ENCODE measurements at regions not wholly inside any gene's neighbourhood (a gene's known extent, or its start where the extent isn't known, plus 50 kb on each side); places are given as distances from the start of the nearest gene placed in this dataset.

DNA sequence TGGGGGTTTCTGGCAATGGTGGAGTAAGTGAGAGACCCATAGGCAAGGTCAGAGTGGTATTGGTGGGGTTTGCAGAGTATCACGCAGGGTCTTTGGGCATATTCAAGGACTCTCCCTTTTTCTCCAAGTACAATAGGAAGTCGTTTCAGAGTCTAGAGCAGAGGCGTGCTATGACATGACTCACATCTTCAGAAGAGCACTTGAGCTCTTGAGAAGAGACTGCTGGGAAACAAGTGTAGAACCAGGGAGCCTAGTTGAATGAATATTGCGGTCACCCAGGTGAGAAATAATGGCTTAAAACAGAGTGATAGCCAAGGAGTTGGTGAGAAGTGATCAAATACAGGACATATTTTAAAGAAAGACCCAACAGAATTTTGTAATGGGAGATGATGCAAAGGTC, 813.4 kb downstream of the TLE1 start:
- TF ChIP-seq TAF1 (IDR thresholded peaks at IDR 0.05; ENCODE audit: borderline replicate concordance, insufficient read depth, low read length) (no peak), POLR2AphosphoS5 (IDR thresholded peaks at IDR 0.05; ENCODE audit: low read depth, low read length) (no peak), SIN3A (IDR thresholded peaks at IDR 0.05; ENCODE audit: borderline replicate concordance, insufficient read depth, low read length) (no peak)
- TF ChIP-seq, protein P1, sequence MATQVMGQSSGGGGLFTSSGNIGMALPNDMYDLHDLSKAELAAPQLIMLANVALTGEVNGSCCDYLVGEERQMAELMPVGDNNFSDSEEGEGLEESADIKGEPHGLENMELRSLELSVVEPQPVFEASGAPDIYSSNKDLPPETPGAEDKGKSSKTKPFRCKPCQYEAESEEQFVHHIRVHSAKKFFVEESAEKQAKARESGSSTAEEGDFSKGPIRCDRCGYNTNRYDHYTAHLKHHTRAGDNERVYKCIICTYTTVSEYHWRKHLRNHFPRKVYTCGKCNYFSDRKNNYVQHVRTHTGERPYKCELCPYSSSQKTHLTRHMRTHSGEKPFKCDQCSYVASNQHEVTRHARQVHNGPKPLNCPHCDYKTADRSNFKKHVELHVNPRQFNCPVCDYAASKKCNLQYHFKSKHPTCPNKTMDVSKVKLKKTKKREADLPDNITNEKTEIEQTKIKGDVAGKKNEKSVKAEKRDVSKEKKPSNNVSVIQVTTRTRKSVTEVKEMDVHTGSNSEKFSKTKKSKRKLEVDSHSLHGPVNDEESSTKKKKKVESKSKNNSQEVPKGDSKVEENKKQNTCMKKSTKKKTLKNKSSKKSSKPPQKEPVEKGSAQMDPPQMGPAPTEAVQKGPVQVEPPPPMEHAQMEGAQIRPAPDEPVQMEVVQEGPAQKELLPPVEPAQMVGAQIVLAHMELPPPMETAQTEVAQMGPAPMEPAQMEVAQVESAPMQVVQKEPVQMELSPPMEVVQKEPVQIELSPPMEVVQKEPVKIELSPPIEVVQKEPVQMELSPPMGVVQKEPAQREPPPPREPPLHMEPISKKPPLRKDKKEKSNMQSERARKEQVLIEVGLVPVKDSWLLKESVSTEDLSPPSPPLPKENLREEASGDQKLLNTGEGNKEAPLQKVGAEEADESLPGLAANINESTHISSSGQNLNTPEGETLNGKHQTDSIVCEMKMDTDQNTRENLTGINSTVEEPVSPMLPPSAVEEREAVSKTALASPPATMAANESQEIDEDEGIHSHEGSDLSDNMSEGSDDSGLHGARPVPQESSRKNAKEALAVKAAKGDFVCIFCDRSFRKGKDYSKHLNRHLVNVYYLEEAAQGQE (IDR thresholded peaks at IDR 0.05; ENCODE audit: insufficient read depth in 1 of 2, low read depth in 2 of 2, low read length in 2 of 2), result no peak

DNA sequence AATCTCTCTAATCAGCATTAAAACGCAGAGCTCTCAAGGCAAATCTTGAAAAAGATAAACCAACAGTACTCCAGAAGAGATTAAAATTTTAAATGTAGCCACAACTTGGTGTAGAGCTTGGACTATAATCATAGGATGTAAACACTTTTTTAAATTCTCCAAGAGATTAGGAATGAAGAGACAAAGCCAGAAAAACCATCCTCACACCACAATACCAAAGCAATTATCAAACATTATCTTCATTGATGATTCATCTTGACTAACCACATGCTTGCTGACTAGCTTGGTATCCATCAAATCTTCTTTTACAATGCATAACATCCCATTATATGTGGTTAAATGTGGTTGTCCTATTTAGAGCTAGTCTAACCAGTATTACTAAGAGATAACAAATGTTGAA, 815.1 kb downstream of the TLE1 start:
- TF ChIP-seq TAF1 (IDR thresholded peaks at IDR 0.05; ENCODE audit: borderline replicate concordance, insufficient read depth, low read length), result no peak
- no peak for TF ChIP-seq FOXP2 (optimal IDR thresholded peaks at IDR 0.05; ENCODE audit: borderline replicate concordance, extremely low read depth, extremely low read length, insufficient read depth)
- no peak for TF ChIP-seq SIN3A (IDR thresholded peaks at IDR 0.05; ENCODE audit: borderline replicate concordance, insufficient read depth, low read length)

DNA sequence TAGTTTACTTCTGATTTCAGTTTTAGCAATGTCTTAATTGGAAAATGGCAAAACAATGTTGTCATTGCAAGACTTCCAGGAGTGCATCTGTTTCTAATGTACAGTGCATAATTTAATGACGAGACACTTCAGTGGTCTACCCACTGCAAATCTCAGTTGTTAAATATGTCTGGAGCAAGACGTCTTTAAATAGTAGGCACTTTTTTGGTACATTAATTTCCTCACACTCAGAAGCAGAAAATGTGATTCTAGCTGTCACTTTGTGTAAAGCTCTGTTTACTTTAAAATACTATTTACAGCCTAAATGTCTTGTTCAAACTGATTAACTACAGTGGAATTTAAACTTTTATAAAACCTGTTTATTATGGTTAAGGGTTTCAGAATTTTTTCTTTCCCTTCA, 815.5 kb downstream of the TLE1 start:
- TF ChIP-seq SIN3A (IDR thresholded peaks at IDR 0.05; ENCODE audit: borderline replicate concordance, insufficient read depth, low read length) (no peak), FOXP2 (optimal IDR thresholded peaks at IDR 0.05; ENCODE audit: borderline replicate concordance, extremely low read depth, extremely low read length, insufficient read depth) (no peak), TAF1 (IDR thresholded peaks at IDR 0.05; ENCODE audit: borderline replicate concordance, insufficient read depth, low read length) (no peak), POLR2AphosphoS5 (IDR thresholded peaks at IDR 0.05; ENCODE audit: low read depth, low read length) (no peak)
- TF ChIP-seq, protein P1 (IDR thresholded peaks at IDR 0.05; ENCODE audit: insufficient read depth in 1 of 2, low read depth in 2 of 2, low read length in 2 of 2), result no peak

DNA sequence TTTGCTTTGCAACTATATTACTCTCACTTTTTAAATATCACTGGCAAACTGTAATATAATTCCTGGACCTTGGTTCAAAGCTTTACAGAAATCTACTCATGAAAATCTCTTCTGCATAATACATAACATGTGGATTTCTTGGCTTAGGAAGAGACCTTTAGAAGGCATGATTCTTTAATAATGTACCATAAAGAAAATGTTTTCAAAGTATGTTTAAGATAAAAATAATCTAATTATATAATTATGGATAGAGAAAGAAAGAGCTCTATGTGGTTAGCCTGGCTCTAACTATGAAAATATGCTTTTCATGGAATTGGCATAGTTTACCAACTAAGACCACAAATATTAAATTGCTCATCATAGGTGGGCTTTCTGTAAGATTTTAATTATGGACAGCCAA, 817.8 kb downstream of the TLE1 start:
- TF ChIP-seq FOXP2 (optimal IDR thresholded peaks at IDR 0.05; ENCODE audit: borderline replicate concordance, extremely low read depth, extremely low read length, insufficient read depth), result no peak
- TF ChIP-seq, protein P1 (IDR thresholded peaks at IDR 0.05; ENCODE audit: insufficient read depth in 1 of 2, low read depth in 2 of 2, low read length in 2 of 2), result no peak

DNA sequence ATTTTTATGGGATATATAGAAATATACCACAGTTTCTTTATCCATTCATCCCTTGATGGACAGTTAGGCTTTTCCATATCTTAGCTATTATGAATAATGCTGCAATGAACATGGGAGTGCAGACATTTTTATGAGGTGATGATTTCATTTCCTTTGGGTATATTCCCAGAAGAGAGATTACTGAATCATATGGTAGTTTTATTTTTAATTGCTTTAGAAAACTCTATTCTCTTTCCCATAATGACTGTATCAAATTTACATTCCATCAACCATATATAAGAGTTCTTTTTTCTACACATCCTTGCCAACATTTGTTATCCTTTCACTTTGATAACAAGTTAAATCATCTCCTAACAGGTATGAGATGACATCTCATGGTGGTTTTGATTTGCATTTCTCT, 821.6 kb downstream of the TLE1 start:
- TF ChIP-seq FOXP2 (optimal IDR thresholded peaks at IDR 0.05; ENCODE audit: borderline replicate concordance, extremely low read depth, extremely low read length, insufficient read depth) (no peak), SIN3A (IDR thresholded peaks at IDR 0.05; ENCODE audit: borderline replicate concordance, insufficient read depth, low read length) (no peak), TAF1 (IDR thresholded peaks at IDR 0.05; ENCODE audit: borderline replicate concordance, insufficient read depth, low read length) (no peak), POLR2AphosphoS5 (IDR thresholded peaks at IDR 0.05; ENCODE audit: low read depth, low read length) (no peak)
- TF ChIP-seq, protein P1 (IDR thresholded peaks at IDR 0.05; ENCODE audit: insufficient read depth in 1 of 2, low read depth in 2 of 2, low read length in 2 of 2), result no peak
